PC-3 (cell line): ENCODE measurements at regions not wholly inside any gene's neighbourhood (a gene's known extent, or its start where the extent isn't known, plus 50 kb on each side); places are given as distances from the start of the nearest gene placed in this dataset.

ENCODE experiments used
- CTCF ChIP-seq: fragments of 300-600 bp; sonication (generic); conservative IDR thresholded peaks from 2 replicates; pipeline ENCODE4 v1.5.1; 2017; ENCODE audit warnings: antibody characterized with exemption, low read depth, mild to moderate bottlenecking, low read length
- EZH2phosphoT487 ChIP-seq: fragments of 300-600 bp; sonication (generic); IDR thresholded peaks from 2 replicates; pipeline ENCODE4 v1.6.1; 2018; ENCODE audit warnings: mild to moderate bottlenecking, antibody characterized with exemption, low read length, borderline replicate concordance

- TF ChIP-seq EZH2phosphoT487 (no peak), CTCF (no peak)
These were observed 203.7 kb downstream of the IPMK start for GRCh38 chr10:58063861-58064480.
